SIG-M5 treated with dmso at 0.1 percent for 504 hours (cell line): ENCODE measurements at regions not wholly inside any gene's neighbourhood (a gene's known extent, or its start where the extent isn't known, plus 50 kb on each side); places are given as distances from the start of the nearest gene placed in this dataset.

ENCODE experiments used
- DNase-seq: peaks from one replicate; lab custom pipeline; 2025; ENCODE audit not compliant: unreplicated experiment; lab: John Stamatoyannopoulos, UW

DNA sequence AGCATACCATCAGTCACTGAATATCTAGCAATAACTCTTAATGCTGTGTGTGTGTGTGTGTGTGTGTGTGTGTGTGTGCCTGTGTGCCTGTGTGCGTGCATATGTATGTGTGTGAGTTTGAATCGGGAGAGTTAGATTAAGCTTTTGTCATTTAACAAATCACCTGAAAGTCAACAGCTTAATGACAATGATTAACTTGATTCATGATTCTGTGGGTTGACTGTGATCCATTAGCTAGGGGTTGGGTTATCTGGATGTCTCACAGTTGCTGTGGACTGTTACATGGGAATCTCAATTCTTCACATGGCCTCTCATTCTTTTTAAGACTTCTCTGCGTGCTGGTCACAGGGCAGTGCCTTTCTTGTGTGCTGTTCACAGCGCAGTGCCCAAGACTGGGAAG, 639.0 kb upstream of the SORCS1 start:
- DNase-seq: no peak

DNA sequence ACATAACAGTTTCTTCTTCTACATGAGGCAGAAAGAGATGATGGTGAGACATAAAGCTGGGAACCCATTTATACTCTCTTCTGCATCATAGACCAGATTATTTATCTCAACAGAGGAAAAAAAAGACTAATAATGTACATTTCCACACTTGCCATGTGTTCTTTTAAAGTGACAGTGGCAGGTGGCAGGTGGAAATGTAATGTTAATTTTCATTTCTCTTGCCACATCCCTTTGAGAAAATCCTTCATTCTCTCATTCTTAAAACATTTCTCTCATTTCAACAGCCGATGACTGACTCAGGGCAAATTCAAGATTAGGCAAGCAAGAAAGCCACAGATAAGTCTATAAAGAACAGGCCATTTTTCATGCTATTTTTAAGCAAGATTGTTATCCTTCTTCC, 635.6 kb upstream of the SORCS1 start:
- peak; percentile 27 for DNase-seq

DNA sequence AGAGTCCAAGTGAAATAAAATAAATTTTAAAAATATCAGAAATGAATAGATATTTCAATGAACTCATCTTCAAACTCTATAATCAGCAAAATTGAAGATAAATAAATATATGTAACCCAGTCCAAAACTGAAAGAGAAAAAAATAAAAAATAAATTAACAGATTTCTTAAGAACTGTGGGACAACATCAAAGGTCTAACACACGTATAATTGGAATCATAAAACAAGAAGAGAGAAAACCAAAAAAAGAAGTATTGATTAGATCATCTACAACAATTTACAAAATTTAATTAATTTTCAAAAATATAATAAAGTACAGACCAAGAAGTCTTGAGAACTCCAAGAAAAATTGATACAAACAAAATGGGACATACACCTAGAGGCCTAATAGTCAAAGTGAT, 625.8 kb upstream of the SORCS1 start:
- no peak for DNase-seq

DNA sequence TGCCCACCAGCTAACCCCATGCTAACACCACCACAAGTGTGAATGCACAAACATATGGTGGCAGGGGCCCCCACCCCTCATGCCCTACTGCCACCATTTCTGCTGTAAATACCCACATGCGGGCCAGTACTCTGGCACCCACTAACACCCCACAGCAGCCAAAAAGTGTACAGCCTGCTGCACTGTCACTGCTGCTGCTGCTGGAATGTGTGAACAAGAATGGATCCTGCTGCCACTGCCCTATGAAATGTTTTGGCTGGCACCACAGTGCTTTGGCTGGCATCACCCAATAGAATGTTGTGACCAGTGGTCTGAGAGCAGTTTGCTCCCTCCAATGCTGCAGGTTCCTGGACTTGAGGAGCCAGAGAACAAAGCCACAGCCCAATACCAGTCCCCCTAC, 606.6 kb upstream of the SORCS1 start:
- no peak for DNase-seq

DNA sequence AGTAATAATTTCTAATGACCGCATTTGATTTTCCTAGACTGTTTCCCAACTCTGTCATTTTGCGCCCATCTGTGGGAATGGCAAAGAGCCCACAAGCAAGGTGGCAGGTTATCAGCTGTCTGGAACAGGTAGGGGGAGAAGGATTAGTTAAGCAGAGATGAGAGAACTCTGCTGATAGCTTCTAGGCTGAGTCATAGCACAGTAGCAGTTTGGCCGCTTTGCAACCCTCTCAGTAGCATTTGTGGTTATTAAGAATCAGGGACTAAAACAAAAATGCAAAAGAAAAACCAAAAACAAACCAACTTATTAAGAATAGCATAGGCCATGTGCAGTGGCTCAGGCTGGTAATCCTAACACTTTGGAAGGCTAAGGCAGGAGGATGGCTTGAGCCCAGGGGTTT, 602.7 kb upstream of the SORCS1 start:
- DNase-seq: no peak

DNA sequence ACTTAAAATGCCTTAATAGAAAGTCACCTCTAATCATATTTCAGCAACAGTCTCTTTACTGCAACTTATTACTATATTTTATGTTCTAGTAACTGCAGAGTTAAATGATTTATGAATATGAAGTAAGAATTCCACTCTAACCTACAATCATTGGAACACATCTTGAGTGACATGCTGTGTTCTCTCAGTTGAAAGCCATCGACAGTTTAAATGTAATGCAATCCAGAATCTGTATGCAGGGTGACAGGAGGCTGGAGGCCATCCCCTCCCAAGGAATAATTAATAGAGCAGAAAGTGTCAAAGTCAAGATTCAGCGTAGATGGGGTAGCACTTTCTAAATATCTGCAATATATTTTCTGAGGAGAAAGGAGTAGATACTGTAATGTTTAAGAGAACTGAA, 590.3 kb upstream of the SORCS1 start:
- no peak for DNase-seq

GRCh38 chr10:107749235-107749634, 584.7 kb upstream of the SORCS1 start:
- DNase-seq: no peak

- no peak for DNase-seq
These were observed 583.3 kb upstream of the SORCS1 start for GRCh38 chr10:107747851-107748250.

- DNase-seq: no peak
These were observed 577.5 kb upstream of the SORCS1 start for GRCh38 chr10:107741971-107742370.

DNA sequence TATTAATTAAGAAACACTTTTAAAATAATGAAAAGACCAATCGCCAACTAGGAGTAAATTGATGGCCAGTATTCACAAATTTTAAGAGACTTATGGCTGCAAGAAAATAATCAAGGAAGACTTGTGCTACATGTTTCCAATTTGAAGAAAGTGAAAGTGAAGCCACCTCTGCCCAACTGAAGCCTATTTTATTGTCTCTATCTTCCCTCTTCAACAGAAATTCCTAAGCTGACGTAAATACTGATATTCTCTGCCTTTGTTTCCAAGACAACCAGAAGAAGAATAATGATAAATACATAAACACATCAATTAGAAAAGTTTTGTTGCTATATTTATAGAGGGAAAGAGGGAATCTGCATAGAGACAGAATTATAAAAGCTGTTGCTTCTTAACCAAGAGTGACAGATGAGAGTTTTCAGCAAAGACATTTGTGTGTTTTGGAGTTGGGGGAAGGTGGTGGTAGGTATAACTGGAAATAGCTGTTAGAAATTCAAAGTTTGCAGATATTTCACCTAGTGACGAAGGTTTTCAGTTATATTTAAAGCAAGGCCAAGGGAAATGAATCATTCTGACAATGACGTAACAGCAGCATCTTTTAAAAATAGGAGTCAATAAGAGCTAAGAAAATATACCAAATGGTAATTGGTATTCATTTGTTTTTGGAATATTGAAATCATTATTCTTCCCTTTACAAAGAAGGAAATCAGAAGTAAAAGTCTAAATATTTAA, 576.6 kb upstream of the SORCS1 start:
- DNase-seq: peak; percentile 10

DNA sequence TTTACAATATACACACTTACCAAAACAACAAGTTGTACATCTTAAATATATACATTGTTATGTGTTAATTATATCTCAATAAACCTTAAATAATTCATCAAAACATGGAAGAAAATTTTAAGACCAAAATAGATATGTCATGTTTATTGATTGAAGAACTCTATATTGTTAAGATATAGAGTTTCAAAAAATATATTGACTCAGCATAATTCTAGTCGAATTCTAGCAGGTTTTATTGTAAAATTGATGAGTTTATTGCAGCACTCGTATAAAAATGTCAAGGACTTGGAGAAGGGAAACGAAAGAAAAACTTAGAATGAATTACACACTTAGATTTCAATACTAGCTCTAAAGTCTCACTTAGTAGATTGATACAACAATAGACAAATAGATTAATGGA, 575.4 kb upstream of the SORCS1 start:
- DNase-seq: no peak

- DNase-seq: no peak
These were observed 569.0 kb upstream of the SORCS1 start for GRCh38 chr10:107733328-107734130.

DNA sequence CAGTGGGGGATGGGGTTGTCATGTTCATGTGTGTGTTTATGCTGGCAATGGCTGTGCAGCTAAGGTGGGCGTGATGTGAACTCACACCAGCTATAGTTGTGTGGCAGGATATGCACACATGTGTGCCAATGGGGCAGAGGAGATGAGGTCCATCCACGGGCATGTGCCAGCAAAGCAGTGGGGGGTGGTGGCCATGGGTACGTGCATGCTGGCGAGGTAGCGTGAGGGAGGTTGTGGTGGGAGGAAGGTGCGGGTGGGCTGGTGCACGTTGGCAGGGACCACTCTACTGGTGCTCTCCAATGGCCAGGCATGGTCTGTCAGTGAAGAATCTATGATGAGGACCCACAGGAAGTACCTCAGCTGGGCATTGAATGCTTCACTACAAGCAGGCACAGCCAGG, 567.5 kb upstream of the SORCS1 start:
- DNase-seq: no peak

DNA sequence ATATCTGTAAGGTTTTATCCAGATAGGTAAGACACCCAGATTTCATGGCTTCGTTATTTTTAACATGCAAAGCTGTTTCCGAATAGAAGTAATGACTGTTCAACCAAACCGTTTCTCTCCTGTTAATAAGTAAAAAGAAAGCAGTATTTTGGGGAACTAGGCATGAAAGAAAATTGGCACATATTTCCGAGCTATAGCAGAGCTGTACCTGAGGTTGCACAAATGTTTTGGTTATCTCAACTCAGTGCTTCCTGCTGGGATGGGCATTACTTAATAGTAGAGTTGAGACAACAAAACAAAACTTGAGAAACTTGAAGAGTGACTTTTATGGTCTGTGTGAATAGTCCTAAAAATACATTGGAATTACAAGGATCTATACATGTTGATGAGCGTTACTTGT, 564.3 kb upstream of the SORCS1 start:
- peak; percentile 81 for DNase-seq

GRCh38 chr10:107727767-107728317, 563.3 kb upstream of the SORCS1 start:
- no peak for DNase-seq

DNA sequence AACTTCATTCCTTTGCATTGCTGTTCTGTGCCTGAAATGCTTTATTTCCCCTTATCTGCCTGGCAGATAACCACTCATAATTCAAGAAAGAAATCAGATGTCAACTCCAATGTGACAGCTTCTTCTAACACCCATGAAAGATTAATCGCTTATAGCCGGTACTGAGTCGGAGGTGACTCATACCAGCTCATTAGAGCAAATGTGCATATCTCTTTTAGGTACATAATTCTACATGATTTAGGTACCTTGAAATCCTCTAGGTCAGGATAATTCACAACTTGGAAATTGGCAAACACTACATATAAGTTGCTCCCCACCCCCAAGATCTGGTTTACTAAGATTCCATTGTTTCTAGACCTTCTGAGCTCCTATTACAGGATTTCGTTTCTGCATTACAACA, 554.4 kb upstream of the SORCS1 start:
- DNase-seq: no peak

DNA sequence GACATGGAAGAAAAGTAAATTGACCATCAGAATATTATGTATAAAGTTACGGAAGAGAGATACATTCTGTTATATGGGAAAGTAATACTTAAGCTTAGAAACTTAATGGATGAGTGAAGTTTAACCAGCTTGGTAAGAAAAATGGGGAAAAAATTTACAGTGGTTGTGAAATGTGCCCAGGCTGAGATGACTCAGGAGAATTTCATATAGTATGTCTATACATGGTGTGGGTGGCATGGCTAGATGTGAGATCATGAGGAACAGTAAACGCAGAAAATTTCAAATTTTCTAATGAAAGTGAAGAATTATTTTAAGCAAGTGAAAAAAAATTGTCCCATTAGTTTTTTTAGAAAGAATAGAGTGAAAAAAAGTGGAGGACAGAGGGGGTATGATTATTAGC, 552.5 kb upstream of the SORCS1 start:
- no peak for DNase-seq

DNA sequence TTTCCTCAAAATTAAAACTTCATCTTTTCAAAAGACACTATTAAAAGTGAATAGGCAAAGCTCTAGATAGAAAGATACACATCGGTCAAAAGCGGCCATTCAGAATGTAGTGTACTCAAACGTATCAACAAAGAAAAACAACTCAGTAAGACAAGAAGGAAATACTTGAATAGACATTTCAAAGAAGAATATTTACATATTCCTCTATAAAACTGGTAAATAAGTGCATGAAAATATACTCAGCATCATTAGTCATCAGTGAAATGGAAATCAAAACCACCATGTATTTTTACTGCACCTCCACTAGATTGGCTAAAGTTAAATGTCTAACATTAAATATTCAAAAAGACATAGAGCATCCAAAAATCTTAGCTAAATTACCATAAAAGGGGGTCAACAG, 551.1 kb upstream of the SORCS1 start:
- DNase-seq: no peak

DNA sequence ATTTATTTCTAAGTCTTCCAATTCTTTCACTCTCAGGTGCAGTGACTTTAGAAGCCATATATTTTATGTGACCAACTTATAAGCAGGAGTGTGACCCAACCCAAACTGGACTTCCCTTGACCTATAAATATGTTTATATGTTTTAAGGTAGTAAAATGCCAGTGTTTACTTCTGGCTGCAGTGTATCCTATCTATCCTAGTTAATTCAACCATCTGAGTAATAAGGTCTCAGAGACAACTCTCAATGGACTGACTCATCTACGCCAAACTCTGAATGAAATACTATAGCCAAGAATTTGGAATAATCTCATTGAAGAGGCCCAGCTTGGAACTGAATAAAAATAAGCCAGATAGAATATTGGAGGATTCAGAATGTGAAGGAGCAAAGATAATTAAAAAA, 544.5 kb upstream of the SORCS1 start:
- DNase-seq: no peak

- DNase-seq: no peak
These were observed 541.7 kb upstream of the SORCS1 start for GRCh38 chr10:107706096-107706725.

GRCh38 chr10:107701943-107702342, 537.4 kb upstream of the SORCS1 start:
- DNase-seq: no peak

GRCh38 chr10:107692072-107692471, 527.6 kb upstream of the SORCS1 start:
- DNase-seq: peak; percentile 25
